Activated CD4-positive, alpha-beta T cell treated with anti-CD3 and anti-CD28 coated beads, Interleukin-2, amount 10 ng/mL, durations not matched to agents 24 days and 14 days (primary cell): ENCODE measurements at regions not wholly inside any gene's neighbourhood (a gene's known extent, or its start where the extent isn't known, plus 50 kb on each side); places are given as distances from the start of the nearest gene placed in this dataset.

ENCODE experiments used
- DNase-seq: peaks from one replicate; pipeline ENCODE4 v3.0.0; 2022
- H3K27ac Mint-ChIP-seq: one replicate; pipeline ENCODE4 v1.8.0; 2022; ENCODE audit warnings: mild to moderate bottlenecking, mixed read lengths
- H3K27me3 Mint-ChIP-seq: one replicate; pipeline ENCODE4 v1.8.0; 2022; ENCODE audit warnings: mixed read lengths
- H3K36me3 Mint-ChIP-seq: one replicate; pipeline ENCODE4 v1.8.0; 2022; ENCODE audit warnings: low read depth, mild to moderate bottlenecking, mixed read lengths
- H3K4me1 Mint-ChIP-seq: one replicate; pipeline ENCODE4 v1.8.0; 2021; ENCODE audit warnings: mixed read lengths
- H3K4me3 Mint-ChIP-seq: one replicate; pipeline ENCODE4 v1.8.0; 2022; ENCODE audit warnings: mild to moderate bottlenecking, moderate library complexity, mixed read lengths
- H3K9me3 Mint-ChIP-seq: one replicate; pipeline ENCODE4 v1.8.0; 2021; ENCODE audit warnings: mixed read lengths
- intact Hi-C: fragments of 100-400 bp; cut with micrococcal nuclease; formaldehyde crosslinking; loops from one replicate; pipeline ENCODE4 v1.15.1; 2023

DNA sequence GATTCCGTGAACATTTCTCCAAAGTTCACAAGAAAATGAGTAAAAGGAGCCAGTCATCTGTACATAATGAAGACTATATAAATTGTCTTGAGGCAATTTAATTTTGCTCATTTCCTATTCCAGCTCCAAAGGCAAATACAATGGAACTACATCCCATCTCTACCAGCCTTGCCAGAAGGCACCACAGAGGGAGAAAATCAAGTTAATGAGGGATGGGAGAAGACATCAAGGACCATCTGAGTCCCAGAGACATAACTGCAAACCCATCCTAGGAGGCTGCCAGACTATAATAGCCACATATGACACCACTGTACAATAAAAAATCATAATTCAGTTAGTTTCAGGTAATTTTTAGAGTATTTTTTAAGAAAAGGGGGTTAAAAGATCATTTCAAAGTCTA lies 136.3 kb upstream of the RGMB start:
- Mint-ChIP-seq H3K9me3 (no peaks in the 10 kb centered on the region), H3K27ac (no peak overlapping the region), H3K4me3 (no peak overlapping the region), H3K36me3 (no peaks in the 10 kb centered on the region), H3K4me1 (no peaks in the 10 kb centered on the region), H3K27me3 (peaks cover 3% of the 10 kb centered on the region)
- no peak for DNase-seq
- intact Hi-C loops = no loop called here

DNA sequence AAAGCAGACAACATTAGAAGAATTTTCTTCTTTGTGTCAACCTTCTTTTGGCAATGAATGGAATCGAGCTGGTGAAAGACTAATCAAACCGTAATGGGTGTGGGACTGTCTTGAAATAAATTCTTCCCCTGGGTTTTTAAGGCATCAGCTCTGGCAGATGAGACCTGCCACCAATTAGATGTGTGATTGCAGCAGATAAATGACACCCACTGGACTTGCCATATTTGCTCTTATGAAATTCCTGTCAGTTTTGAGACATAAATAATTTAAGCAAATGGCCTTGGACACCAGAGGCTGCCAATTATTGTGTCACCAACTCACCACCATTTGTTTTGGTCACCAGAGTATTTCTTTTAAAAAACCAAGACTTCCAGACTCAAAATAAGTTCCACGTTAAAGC lies 135.9 kb upstream of the RGMB start:
- Mint-ChIP-seq H3K9me3 (no peaks in the 10 kb centered on the region), H3K27me3 (peaks cover 3% of the 10 kb centered on the region), H3K4me1 (no peaks in the 10 kb centered on the region), H3K4me3 (no peak overlapping the region), H3K36me3 (no peaks in the 10 kb centered on the region), H3K27ac (no peak overlapping the region)
- intact Hi-C loops = no loop called here
- DNase-seq = no peak

DNA sequence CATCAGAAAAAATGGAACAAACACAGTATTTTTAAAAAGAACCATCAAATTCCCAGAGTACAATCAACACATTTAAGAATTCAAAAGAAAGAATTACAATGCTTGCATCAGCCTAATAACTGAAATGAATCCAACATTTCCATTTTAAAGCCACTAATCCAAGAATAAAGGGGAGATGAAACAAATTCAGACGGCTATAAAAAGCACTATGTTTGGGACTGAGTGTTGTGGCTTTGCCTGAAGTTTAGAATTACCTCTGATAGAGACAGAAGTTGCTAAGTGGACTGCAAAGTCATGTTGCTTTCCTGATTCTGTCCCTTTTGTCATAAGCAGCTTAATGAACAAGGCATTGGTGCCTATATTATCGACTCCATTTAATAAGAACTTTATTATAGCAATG lies 135.4 kb upstream of the RGMB start:
- H3K4me1 Mint-ChIP-seq = no peaks in the 10 kb centered on the region
- peaks cover 3% of the 10 kb centered on the region for H3K27me3 Mint-ChIP-seq
- no peak for DNase-seq
- intact Hi-C loops = no loop called here
- H3K9me3 Mint-ChIP-seq = no peaks in the 10 kb centered on the region
- no peak overlapping the region for H3K27ac Mint-ChIP-seq
- H3K4me3 Mint-ChIP-seq = no peak overlapping the region
- H3K36me3 Mint-ChIP-seq = no peaks in the 10 kb centered on the region

DNA sequence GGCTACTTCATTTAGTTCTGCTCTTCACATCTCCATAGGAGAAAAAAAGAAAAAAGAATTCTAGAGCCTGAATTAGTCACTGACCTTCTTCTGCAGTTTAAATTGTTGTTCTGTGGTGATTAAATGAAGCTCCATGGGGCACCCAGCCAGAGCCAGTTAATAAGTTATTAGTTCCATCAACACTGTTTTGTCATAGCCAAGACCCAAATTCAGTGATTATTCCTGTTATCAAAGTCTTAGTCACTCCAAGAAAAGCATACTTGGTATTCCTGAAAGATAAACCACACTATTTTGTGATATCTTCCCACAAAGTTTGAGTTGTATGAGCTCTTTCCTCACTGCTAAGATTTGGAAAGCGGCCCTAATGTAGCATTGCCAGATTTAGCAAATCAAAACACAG lies 134.8 kb upstream of the RGMB start:
- intact Hi-C loops = no loop called here
- Mint-ChIP-seq H3K4me3 (no peak overlapping the region), H3K9me3 (no peaks in the 10 kb centered on the region)

DNA sequence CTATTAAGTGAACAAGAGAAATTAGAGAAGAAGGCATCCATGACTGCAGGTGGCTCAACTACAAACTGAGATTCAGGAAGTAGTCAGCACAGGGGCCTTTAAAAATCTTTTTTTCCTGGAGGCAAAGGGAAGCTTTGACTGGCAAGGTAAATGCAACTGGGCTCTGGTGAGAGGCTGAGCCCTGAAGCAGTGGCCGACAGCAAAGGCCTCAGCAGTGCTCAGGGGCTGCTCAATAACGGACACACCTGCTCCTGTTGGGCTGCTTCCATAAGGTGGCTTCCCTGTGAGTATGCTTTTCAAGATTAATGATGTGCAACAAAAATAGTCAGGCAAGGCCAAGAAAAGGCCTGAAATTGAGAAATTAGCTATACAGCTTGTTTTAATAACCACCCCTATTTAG lies 134.2 kb upstream of the RGMB start:
- no peak for DNase-seq
- no peak overlapping the region for H3K27ac Mint-ChIP-seq
- H3K4me3 Mint-ChIP-seq = no peak overlapping the region
- H3K36me3 Mint-ChIP-seq = no peaks in the 10 kb centered on the region
- intact Hi-C loops = no loop called here
- H3K4me1 Mint-ChIP-seq = no peaks in the 10 kb centered on the region
- H3K9me3 Mint-ChIP-seq = no peaks in the 10 kb centered on the region
- H3K27me3 Mint-ChIP-seq = peaks cover 3% of the 10 kb centered on the region

More for the DNA sequence above, 134.8 kb upstream of the RGMB start:
- DNase-seq = no peak
- no peak overlapping the region for H3K27ac Mint-ChIP-seq
- peaks cover 3% of the 10 kb centered on the region for H3K27me3 Mint-ChIP-seq
- no peaks in the 10 kb centered on the region for H3K36me3 Mint-ChIP-seq
- H3K4me1 Mint-ChIP-seq = no peaks in the 10 kb centered on the region

DNA sequence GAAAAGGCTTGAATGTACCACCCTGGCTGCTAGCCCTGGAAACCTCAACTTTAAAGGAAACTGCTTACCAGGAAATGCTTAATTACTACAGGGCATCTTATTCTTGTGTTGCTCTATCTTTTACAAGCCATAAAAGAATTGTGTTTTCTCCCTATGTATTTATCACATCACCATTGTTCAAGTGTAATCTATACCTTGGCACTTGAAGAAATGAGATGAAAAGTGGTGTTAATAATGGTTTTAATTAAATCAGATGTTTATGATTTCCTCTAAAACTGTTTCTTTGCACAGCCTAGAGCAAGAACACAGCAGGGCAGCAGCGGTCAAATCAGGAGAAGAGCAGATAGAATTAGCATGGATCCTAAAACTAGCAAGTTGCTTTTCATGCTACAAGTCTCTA lies 131.8 kb upstream of the RGMB start:
- Mint-ChIP-seq H3K9me3 (no peaks in the 10 kb centered on the region), H3K36me3 (no peaks in the 10 kb centered on the region), H3K4me3 (no peak overlapping the region), H3K4me1 (no peaks in the 10 kb centered on the region), H3K27me3 (no peaks in the 10 kb centered on the region), H3K27ac (no peak overlapping the region)
- intact Hi-C loops = no loop called here
- no peak for DNase-seq

DNA sequence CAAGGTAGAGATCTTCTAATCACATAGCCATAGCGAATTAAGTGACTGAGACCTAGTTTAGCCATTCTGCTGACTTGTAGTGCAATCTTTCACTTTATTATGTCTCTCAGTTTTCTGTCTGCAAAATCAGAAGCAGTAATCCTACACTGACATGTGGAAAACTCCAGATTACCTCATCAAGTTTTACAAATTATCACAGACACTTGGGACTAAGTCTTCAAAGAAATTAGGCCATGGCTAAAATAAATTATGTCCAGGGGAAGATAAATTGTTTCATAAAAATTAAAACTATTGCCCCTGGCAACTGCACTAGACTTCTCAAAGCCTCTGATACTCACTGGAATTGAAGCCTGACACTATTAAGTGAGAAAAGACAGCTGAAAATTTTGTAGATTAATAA lies 129.9 kb upstream of the RGMB start:
- Mint-ChIP-seq H3K9me3 (no peaks in the 10 kb centered on the region), H3K27me3 (no peaks in the 10 kb centered on the region), H3K36me3 (no peaks in the 10 kb centered on the region), H3K27ac (no peak overlapping the region), H3K4me3 (no peak overlapping the region), H3K4me1 (no peaks in the 10 kb centered on the region)
- no peak for DNase-seq
- intact Hi-C loops = no loop called here

DNA sequence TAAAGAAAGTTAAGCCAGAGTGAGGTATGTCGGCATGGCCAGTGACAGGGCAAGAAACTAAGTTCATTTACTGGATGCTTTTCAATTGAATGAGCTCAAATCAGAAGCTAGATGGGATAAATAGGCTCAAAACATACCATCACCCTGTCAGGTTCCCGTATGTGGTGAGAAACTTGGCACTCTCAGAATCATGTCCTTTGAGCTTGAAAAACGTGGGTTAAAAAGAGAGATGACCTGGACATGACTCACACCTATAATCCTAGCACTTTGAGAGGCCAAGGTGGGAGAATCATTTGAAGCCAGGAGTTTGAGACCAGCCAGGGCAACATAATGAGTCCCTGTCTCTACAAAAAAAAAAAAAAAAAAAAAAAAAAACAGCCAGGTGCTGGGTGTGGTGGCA lies 121.7 kb upstream of the RGMB start:
- H3K4me1 Mint-ChIP-seq = no peaks in the 10 kb centered on the region
- H3K9me3 Mint-ChIP-seq = no peaks in the 10 kb centered on the region
- no peak overlapping the region for H3K27ac Mint-ChIP-seq
- no peaks in the 10 kb centered on the region for H3K27me3 Mint-ChIP-seq
- no peak overlapping the region for H3K4me3 Mint-ChIP-seq
- no peaks in the 10 kb centered on the region for H3K36me3 Mint-ChIP-seq
- intact Hi-C loops = no loop called here
- DNase-seq = no peak

DNA sequence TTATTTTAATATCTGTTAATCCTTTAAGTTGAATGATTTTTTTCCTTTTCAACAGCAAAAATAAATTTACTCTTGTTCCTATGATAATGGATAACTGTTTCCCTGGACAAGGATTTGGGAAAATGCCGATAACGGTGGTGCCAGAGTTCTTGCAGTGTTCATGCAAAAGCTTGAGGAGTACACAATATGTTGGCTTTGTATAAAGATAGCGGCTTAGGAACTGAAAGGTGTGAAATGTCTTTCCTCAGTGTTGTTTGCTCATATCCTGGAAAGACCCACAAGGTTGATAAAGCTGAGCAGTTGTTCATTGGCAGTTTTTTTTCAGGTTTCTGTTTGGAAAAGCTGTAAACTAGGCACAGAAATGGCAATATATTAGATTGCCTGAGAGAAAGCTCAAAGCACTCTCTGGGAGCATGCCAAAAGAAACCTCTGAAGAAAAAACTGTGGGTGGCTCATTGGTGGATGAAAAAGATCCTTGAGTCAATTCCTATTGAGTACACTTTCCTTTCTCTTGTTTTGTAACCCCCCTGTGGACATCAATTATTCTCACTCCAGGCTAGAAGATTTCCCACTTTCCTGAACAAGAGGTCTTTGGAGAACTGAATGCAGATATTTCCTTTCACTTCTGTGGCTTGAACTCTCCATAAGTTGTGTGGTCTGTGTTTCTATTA lies 117.2 kb upstream of the RGMB start:
- no peak for DNase-seq

DNA sequence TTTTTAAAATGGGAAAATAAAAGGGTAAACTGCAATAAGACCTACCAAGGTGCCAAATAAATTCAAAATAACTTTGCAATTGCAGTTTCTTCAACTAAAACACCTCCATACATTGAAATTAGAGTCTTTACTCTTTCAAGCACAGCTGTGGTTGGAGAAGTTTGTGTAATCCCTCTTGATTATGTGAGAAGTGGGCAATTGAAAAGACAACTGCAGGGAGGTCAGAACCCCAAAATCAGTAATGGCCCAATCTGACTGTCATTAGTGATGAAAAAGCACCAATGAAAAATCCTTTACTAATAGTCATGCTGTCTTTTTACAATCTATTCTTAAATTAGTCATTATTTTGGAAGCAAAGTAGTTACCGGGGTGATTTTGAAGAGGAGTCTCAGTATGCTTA lies 116.7 kb upstream of the RGMB start:
- H3K27ac Mint-ChIP-seq = no peak overlapping the region
- H3K4me3 Mint-ChIP-seq = no peak overlapping the region
- DNase-seq = no peak
- no peaks in the 10 kb centered on the region for H3K4me1 Mint-ChIP-seq
- intact Hi-C loops = no loop called here
- H3K36me3 Mint-ChIP-seq = no peaks in the 10 kb centered on the region
- no peaks in the 10 kb centered on the region for H3K27me3 Mint-ChIP-seq
- H3K9me3 Mint-ChIP-seq = no peaks in the 10 kb centered on the region

More for the DNA sequence above, 117.2 kb upstream of the RGMB start:
- intact Hi-C loops = no loop called here
- H3K27ac Mint-ChIP-seq = no peak overlapping the region
- no peaks in the 10 kb centered on the region for H3K9me3 Mint-ChIP-seq
- no peaks in the 10 kb centered on the region for H3K27me3 Mint-ChIP-seq
- H3K4me1 Mint-ChIP-seq = no peaks in the 10 kb centered on the region
- H3K4me3 Mint-ChIP-seq = no peak overlapping the region
- H3K36me3 Mint-ChIP-seq = no peaks in the 10 kb centered on the region

DNA sequence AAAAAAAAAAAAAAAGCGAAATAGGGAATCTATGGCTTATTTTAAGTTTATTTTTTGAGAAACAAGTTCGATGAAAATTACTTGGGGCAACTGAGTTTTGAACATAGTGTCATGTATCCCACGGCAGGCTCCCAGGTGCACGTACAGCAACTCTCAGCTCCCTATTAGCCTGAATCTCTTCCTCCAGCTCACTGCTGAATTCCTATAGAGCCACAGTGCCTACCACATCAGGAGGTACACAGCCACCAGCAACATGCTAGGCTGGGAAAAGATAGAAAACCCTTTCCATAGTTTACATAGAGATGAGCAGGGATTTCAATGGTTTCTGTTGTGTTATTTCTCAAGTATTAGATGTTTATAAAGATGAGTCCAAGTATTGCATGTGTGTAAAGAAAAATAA lies 115.9 kb upstream of the RGMB start:
- Mint-ChIP-seq H3K4me1 (no peaks in the 10 kb centered on the region), H3K27me3 (no peaks in the 10 kb centered on the region), H3K36me3 (no peaks in the 10 kb centered on the region), H3K4me3 (no peak overlapping the region), H3K9me3 (no peaks in the 10 kb centered on the region), H3K27ac (no peak overlapping the region)
- no peak for DNase-seq
- intact Hi-C loops = no loop called here

DNA sequence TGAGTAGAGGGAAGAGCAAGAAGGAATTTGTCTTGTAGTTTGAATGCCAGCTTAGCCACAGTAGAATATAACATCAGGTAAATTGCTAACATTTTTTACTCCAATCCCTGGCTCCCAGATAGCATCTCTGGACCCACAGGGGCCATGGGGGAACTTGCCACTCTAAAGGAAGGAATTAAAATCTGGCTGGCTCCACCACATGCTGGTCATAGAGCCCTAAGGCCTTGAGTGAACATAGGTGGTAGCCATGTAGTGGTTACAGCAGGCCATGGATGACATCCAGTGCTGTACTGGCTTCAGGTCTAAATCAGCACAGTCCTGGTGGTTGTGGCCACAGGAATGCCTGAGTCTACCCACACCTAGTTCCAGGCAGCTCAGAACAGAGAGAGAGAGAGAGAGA lies 109.9 kb upstream of the RGMB start:
- Mint-ChIP-seq H3K36me3 (no peaks in the 10 kb centered on the region), H3K4me3 (no peak overlapping the region), H3K27ac (no peak overlapping the region), H3K9me3 (no peaks in the 10 kb centered on the region), H3K4me1 (no peaks in the 10 kb centered on the region), H3K27me3 (no peaks in the 10 kb centered on the region)
- DNase-seq = no peak
- intact Hi-C loops = no loop called here

DNA sequence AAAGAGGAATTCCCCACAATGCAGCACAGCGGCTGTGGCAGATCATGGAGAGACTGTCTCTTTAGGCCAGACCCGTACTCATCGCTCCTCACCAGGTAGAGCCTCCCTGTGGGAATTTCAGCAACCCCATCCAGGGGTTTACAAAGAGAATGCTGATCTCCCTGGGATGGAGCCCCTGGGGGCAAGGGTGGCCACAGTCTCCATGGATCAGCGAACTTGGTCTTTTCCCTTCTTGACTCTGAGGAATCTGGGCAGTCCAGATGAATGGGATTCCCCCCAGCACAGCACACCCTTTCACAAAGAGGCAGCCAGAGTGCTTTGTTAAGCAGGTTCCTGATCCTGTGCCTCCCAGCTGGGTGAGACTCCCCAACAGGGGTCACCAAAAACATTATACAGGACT lies 108.7 kb upstream of the RGMB start:
- DNase-seq = no peak
- Mint-ChIP-seq H3K9me3 (no peaks in the 10 kb centered on the region), H3K36me3 (no peaks in the 10 kb centered on the region), H3K27ac (no peak overlapping the region), H3K4me1 (no peaks in the 10 kb centered on the region), H3K27me3 (no peaks in the 10 kb centered on the region), H3K4me3 (no peak overlapping the region)
- intact Hi-C loops = no loop called here

DNA sequence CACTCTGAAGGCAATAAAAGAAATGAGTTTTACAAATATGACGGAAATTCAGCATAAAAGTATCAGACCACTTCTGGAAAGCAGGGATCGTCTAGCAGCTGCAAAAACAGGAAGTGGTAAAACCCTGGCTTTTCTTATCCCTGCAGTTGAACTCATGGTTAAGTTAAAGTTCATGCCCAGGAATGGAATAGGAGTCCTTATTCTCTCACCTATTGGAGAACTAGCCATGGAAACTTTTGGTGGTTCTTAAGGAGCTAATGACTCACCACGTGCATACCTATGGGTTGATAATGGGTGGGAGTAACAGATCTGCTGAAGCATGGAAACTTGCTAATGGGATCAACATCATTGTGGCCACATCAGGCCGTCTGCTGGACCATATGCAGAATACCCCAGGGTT lies 93.5 kb upstream of the RGMB start:
- no peak for DNase-seq
- H3K36me3 Mint-ChIP-seq = no peaks in the 10 kb centered on the region
- H3K4me1 Mint-ChIP-seq = no peaks in the 10 kb centered on the region
- no peak overlapping the region for H3K27ac Mint-ChIP-seq
- no peaks in the 10 kb centered on the region for H3K9me3 Mint-ChIP-seq
- intact Hi-C loops = no loop called here
- no peaks in the 10 kb centered on the region for H3K27me3 Mint-ChIP-seq
- H3K4me3 Mint-ChIP-seq = no peak overlapping the region

DNA sequence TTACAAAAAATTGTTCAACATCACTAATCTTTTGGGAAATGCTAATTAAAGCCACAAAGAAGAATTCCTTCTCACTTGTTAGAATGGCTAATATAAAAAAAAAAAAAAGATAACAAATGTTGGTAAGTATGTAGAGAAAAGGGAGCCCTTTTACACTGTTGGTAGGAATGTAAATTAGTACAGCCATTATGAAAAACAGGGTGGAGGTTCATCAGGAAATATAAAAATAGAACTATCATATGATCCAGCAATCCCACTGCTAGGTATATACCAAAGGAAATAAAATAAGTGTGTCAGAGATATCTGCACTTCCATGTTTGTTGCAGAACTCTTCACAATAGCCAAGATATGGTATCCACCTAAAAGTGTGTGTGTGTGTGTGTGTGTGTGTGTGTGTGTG lies 83.5 kb upstream of the RGMB start:
- no peaks in the 10 kb centered on the region for H3K36me3 Mint-ChIP-seq
- H3K27me3 Mint-ChIP-seq = no peaks in the 10 kb centered on the region
- no peak for DNase-seq
- intact Hi-C loops = no loop called here
- H3K27ac Mint-ChIP-seq = no peak overlapping the region
- no peak overlapping the region for H3K4me3 Mint-ChIP-seq
- H3K4me1 Mint-ChIP-seq = no peaks in the 10 kb centered on the region
- H3K9me3 Mint-ChIP-seq = peaks cover 5% of the 10 kb centered on the region
